GM19468 (cell line): ENCODE measurements at regions not wholly inside any gene's neighbourhood (a gene's known extent, or its start where the extent isn't known, plus 50 kb on each side); places are given as distances from the start of the nearest gene placed in this dataset.
A peak's percentile ranks its signal among the peaks of the same experiment; 100 is the strongest.
"Not testable (repeated sequence)": the region's sequence is repeated elsewhere in the genome, so short reads cannot be mapped to it uniquely, and the experiment has no call there.

Source experiments
- ATAC-seq: cut with Tn5 transposase; IDR thresholded peaks from one replicate; pipeline ENCODE4 v1.9.1; 2021; ENCODE audit warnings: mild to moderate bottlenecking, moderate library complexity, moderate number of reproducible peaks; ENCODE audit not compliant: unreplicated experiment; ENCODE audit errors: extremely low read depth

GRCh38 chr9:106149956-106150355 is 455.6 kb downstream of the TMEM38B start:
- no peak for ATAC-seq

GRCh38 chr9:106156465-106156864 is 462.1 kb downstream of the TMEM38B start:
- no peak for ATAC-seq

GRCh38 chr9:106172265-106172664 is 477.9 kb downstream of the TMEM38B start:
- no peak for ATAC-seq

- ATAC-seq = no peak
Measured at GRCh38 chr9:106174346-106174745, 480.0 kb downstream of the TMEM38B start.

GRCh38 chr9:106177216-106177615 is 482.9 kb downstream of the TMEM38B start:
- ATAC-seq = no peak

- ATAC-seq = no peak
Measured at GRCh38 chr9:106179191-106179590, 484.9 kb downstream of the TMEM38B start.

- not testable (repeated sequence) for ATAC-seq
Measured at GRCh38 chr9:106203815-106204516, 509.6 kb downstream of the TMEM38B start.

- ATAC-seq = no peak
Measured at GRCh38 chr9:106207298-106207697, 513.0 kb downstream of the TMEM38B start.

GRCh38 chr9:106218427-106218826 is 524.1 kb downstream of the TMEM38B start:
- ATAC-seq = peak; percentile 16

GRCh38 chr9:106218854-106219253 is 524.5 kb downstream of the TMEM38B start:
- peak; percentile 77 for ATAC-seq

GRCh38 chr9:106220415-106220814 is 526.1 kb downstream of the TMEM38B start:
- no peak for ATAC-seq

GRCh38 chr9:106228861-106229260 is 534.5 kb downstream of the TMEM38B start:
- ATAC-seq = no peak

- no peak for ATAC-seq
Measured at GRCh38 chr9:106233116-106233515, 538.8 kb downstream of the TMEM38B start.

GRCh38 chr9:106260908-106261307 is 566.6 kb downstream of the TMEM38B start:
- ATAC-seq = not testable (repeated sequence)

GRCh38 chr9:106277966-106278365 is 583.6 kb downstream of the TMEM38B start:
- ATAC-seq = no peak

GRCh38 chr9:106283769-106284168 is 579.2 kb upstream of the ZNF462 start:
- ATAC-seq = no peak

- ATAC-seq = no peak
Measured at GRCh38 chr9:106284296-106284695, 578.7 kb upstream of the ZNF462 start.

- no peak for ATAC-seq
Measured at GRCh38 chr9:106286249-106286648, 576.7 kb upstream of the ZNF462 start.

GRCh38 chr9:106287091-106287631 is 575.8 kb upstream of the ZNF462 start:
- no peak for ATAC-seq

GRCh38 chr9:106287731-106288130 is 575.2 kb upstream of the ZNF462 start:
- ATAC-seq = no peak

- ATAC-seq = no peak
Measured at GRCh38 chr9:106288689-106289088, 574.3 kb upstream of the ZNF462 start.

- ATAC-seq = no peak
Measured at GRCh38 chr9:106291786-106292185, 571.2 kb upstream of the ZNF462 start.
